Endodermal cell (in vitro differentiated cells): ENCODE measurements at regions not wholly inside any gene's neighbourhood (a gene's known extent, or its start where the extent isn't known, plus 50 kb on each side); places are given as distances from the start of the nearest gene placed in this dataset.

Source experiments
- DNase-seq: peaks from one replicate; pipeline ENCODE4 v3.0.0-alpha.2; 2017
- H3K27ac ChIP-seq: 2 replicates; pipeline ENCODE4 v1.5.1; 2013; ENCODE audit warnings: mild to moderate bottlenecking, low read depth, low read length, moderate library complexity
- H3K27me3 ChIP-seq: 2 replicates; pipeline ENCODE4 v1.6.1; 2013; ENCODE audit warnings: mild to moderate bottlenecking, low read length, moderate library complexity; ENCODE audit not compliant: insufficient read depth, control insufficient read depth, poor library complexity, severe bottlenecking
- H3K36me3 ChIP-seq: 2 replicates; pipeline ENCODE4 v1.7.0; 2013; ENCODE audit warnings: mild to moderate bottlenecking, low read length, moderate library complexity; ENCODE audit not compliant: control insufficient read depth, insufficient read depth
- H3K4me1 ChIP-seq: one replicate; pipeline ENCODE4 v1.7.0; 2013; ENCODE audit warnings: low read length; ENCODE audit not compliant: control insufficient read depth, insufficient read depth
- H3K4me3 ChIP-seq: 2 replicates; pipeline ENCODE4 v1.5.1; 2013; ENCODE audit warnings: mild to moderate bottlenecking, low read length, moderate library complexity
- H3K9ac ChIP-seq: 2 replicates; pipeline ENCODE4 v1.6.1; 2013; ENCODE audit warnings: mild to moderate bottlenecking, low read length, moderate library complexity; ENCODE audit not compliant: poor library complexity, severe bottlenecking; ENCODE audit errors: extremely low read depth
- H3K9me3 ChIP-seq: 2 replicates; pipeline ENCODE4 v1.6.1; 2013; ENCODE audit warnings: mild to moderate bottlenecking, low read length, moderate library complexity; ENCODE audit not compliant: control insufficient read depth
- H3K27ac Mint-ChIP-seq: 2 replicates; pipeline ENCODE4 v1.8.0; 2020; ENCODE audit warnings: mixed read lengths
- H3K27me3 Mint-ChIP-seq: 2 replicates; pipeline ENCODE4 v1.8.0; 2021; ENCODE audit warnings: mild to moderate bottlenecking, mixed read lengths; ENCODE audit not compliant: insufficient read depth
- H3K36me3 Mint-ChIP-seq: 2 replicates; pipeline ENCODE4 v1.8.0; 2020; ENCODE audit warnings: low read depth, mixed read lengths
- H3K4me1 Mint-ChIP-seq: 2 replicates; pipeline ENCODE4 v1.8.0; 2020; ENCODE audit warnings: mixed read lengths
- H3K4me3 Mint-ChIP-seq: 2 replicates; pipeline ENCODE4 v1.8.0; 2020; ENCODE audit warnings: mild to moderate bottlenecking, moderate library complexity, mixed read lengths
- H3K9me3 Mint-ChIP-seq: 2 replicates; pipeline ENCODE4 v1.8.0; 2020; ENCODE audit warnings: mild to moderate bottlenecking, mixed read lengths
- CTCF ChIP-seq: fragments of 200-600 bp; sonication (generic); conservative IDR thresholded peaks from 2 replicates; pipeline ENCODE4 v1.5.0; 2021; ENCODE audit warnings: antibody characterized with exemption, mild to moderate bottlenecking
- WGBS, 2 experiments: methylation state at CpG; one replicate each; pipeline versions ENCODE4 v1.1.5 to v1.1.7; 2013; ENCODE audit warnings: missing lambda C conversion rate in 2 of 2, mixed read lengths in 1 of 2; ENCODE audit not compliant: insufficient coverage in 1 of 2, insufficient read length in 1 of 2; 5-methylcytosine and 5-hydroxymethylcytosine counted together

GRCh38 chr16:5977329-5977728 is 879.7 kb upstream of the EEF2KMT start:
- H3K9me3 Mint-ChIP-seq: no peaks in the 10 kb centered on the region
- WGBS, 2 experiments: 91% methylated on average over 9 of the region's 9 CpGs; no CpG with 5 or more reads in 1 of the 2 experiments
- Histone ChIP-seq H3K4me3 (no peak overlapping the region), H3K9me3 (no peaks in the 10 kb centered on the region), H3K9ac (no peak overlapping the region), H3K27ac (no peak overlapping the region), H3K27me3 (no peaks in the 10 kb centered on the region), H3K4me1 (peaks cover 4% of the 10 kb centered on the region), H3K36me3 (no peaks in the 10 kb centered on the region)
- H3K27me3 Mint-ChIP-seq: peaks cover 13% of the 10 kb centered on the region
- no peak overlapping the region for H3K27ac Mint-ChIP-seq
- DNase-seq: no peak
- no peak overlapping the region for H3K4me3 Mint-ChIP-seq
- H3K4me1 Mint-ChIP-seq: peaks cover 15% of the 10 kb centered on the region
- H3K36me3 Mint-ChIP-seq: no peaks in the 10 kb centered on the region
- TF ChIP-seq CTCF: no peak

GRCh38 chr16:5972747-5973146 is 875.2 kb upstream of the EEF2KMT start:
- Histone ChIP-seq H3K9me3 (peaks cover 5% of the 10 kb centered on the region), H3K36me3 (no peaks in the 10 kb centered on the region), H3K27me3 (no peaks in the 10 kb centered on the region), H3K4me1 (no peaks in the 10 kb centered on the region), H3K27ac (no peak overlapping the region), H3K9ac (no peak overlapping the region), H3K4me3 (no peak overlapping the region)
- H3K4me3 Mint-ChIP-seq: no peak overlapping the region
- peaks cover 9% of the 10 kb centered on the region for H3K9me3 Mint-ChIP-seq
- 81% methylated on average over 1 of the region's 1 CpG; no CpG with 5 or more reads in 1 of the 2 experiments for WGBS, 2 experiments
- no peak for DNase-seq
- no peak overlapping the region for H3K27ac Mint-ChIP-seq
- H3K4me1 Mint-ChIP-seq: no peaks in the 10 kb centered on the region
- TF ChIP-seq CTCF: no peak
- peaks cover 3% of the 10 kb centered on the region for H3K27me3 Mint-ChIP-seq
- no peaks in the 10 kb centered on the region for H3K36me3 Mint-ChIP-seq

GRCh38 chr16:5971924-5972323 is 874.3 kb upstream of the EEF2KMT start:
- Histone ChIP-seq H3K9me3 (peaks cover 5% of the 10 kb centered on the region), H3K27me3 (no peaks in the 10 kb centered on the region), H3K27ac (no peak overlapping the region), H3K9ac (no peak overlapping the region), H3K36me3 (no peaks in the 10 kb centered on the region), H3K4me3 (no peak overlapping the region), H3K4me1 (no peaks in the 10 kb centered on the region)
- Mint-ChIP-seq H3K27me3 (peaks cover 3% of the 10 kb centered on the region), H3K36me3 (no peaks in the 10 kb centered on the region), H3K9me3 (peaks cover 9% of the 10 kb centered on the region), H3K27ac (no peak overlapping the region), H3K4me3 (no peak overlapping the region), H3K4me1 (no peaks in the 10 kb centered on the region)
- whole genome bisulfite sequencing, 2 experiments: 92 to 100% methylated on average over 2 of the region's 2 CpGs
- TF ChIP-seq CTCF: no peak
- no peak for DNase-seq
